OCI-LY3 (cell line): ENCODE measurements at regions not wholly inside any gene's neighbourhood (a gene's known extent, or its start where the extent isn't known, plus 50 kb on each side); places are given as distances from the start of the nearest gene placed in this dataset.

Source experiments
- EZH2phosphoT487 ChIP-seq: fragments of 200-600 bp; shearing (Covaris generic); IDR thresholded peaks from 2 replicates; pipeline ENCODE4 v1.6.1; 2018; ENCODE audit warnings: antibody characterized with exemption, mixed run types, low read depth
- TF ChIP-seq, protein P1 (sequence below): fragments of 200-600, 300-600 bp; sonication (generic); IDR thresholded peaks from 2 replicates; pipeline ENCODE4 v1.5.1; 2014; ENCODE audit warnings: antibody characterized with exemption, low read length, low read depth

DNA sequence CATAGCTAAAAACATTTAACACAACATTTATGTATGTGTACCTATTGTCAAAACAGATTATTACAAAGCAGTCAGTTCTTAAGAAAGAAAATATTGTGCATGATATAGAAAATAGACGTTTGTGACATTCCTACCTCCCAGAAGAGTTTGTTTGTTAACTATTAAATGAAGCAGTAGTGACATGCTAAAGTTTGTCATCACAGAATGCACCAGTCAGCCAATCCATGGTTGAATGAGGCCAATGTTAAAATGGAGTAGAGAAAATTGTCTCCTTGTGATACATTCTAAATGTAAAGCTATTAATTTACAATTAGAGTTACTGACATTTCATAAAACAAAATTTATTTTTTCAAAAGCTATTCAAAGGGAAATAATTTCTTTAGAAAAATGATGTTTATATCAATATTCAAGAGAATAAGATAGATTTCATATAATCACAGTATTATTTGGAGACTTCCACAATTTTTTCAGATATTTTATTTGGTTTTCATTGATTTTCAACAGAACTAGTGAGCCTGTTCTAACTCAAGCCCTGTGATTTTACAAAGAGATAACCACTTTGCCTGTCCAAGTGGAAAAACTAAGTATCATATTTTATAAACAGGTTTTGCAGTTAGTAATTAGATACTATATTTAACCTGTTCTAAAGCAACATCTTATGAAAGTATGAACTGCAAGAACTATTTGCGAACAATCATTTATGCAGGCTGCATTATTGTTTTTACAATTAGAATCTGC is 176.8 kb downstream of the ISL1 start:
- TF ChIP-seq, protein P1, sequence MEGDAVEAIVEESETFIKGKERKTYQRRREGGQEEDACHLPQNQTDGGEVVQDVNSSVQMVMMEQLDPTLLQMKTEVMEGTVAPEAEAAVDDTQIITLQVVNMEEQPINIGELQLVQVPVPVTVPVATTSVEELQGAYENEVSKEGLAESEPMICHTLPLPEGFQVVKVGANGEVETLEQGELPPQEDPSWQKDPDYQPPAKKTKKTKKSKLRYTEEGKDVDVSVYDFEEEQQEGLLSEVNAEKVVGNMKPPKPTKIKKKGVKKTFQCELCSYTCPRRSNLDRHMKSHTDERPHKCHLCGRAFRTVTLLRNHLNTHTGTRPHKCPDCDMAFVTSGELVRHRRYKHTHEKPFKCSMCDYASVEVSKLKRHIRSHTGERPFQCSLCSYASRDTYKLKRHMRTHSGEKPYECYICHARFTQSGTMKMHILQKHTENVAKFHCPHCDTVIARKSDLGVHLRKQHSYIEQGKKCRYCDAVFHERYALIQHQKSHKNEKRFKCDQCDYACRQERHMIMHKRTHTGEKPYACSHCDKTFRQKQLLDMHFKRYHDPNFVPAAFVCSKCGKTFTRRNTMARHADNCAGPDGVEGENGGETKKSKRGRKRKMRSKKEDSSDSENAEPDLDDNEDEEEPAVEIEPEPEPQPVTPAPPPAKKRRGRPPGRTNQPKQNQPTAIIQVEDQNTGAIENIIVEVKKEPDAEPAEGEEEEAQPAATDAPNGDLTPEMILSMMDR, result no peak
- TF ChIP-seq EZH2phosphoT487, result no peak
